ENCODE measurements at regions not wholly inside any gene's neighbourhood (a gene's known extent, or its start where the extent isn't known, plus 50 kb on each side); places are given as distances from the start of the nearest gene placed in this dataset.
A peak's percentile ranks its signal among the peaks of the same experiment; 100 is the strongest.
"Not testable (repeated sequence)": the region's sequence is repeated elsewhere in the genome, so short reads cannot be mapped to it uniquely, and the experiment has no call there.

GRCh38 chr2:47282621-47283272, 86.4 kb upstream of the EPCAM start:
- no peak overlapping the region for H3K4me3 Mint-ChIP-seq
- H3K27ac Mint-ChIP-seq (ENCODE audit: low read depth) = no peak overlapping the region
- ATAC-seq (replicated peaks; ENCODE audit: extremely low read depth, poor library complexity, severe bottlenecking) (no peak), DNase-seq (ENCODE audit: low spot score in 2 of 2) (no peak)
- H3K9me3 Mint-ChIP-seq = no peaks in the 10 kb centered on the region
- H3K27me3 Mint-ChIP-seq = peaks cover 8% of the 10 kb centered on the region
- no peaks in the 10 kb centered on the region for H3K4me1 Mint-ChIP-seq
- no peaks in the 10 kb centered on the region for H3K36me3 Mint-ChIP-seq (ENCODE audit: insufficient read depth)

- H3K27ac Mint-ChIP-seq (ENCODE audit: low read depth); H3K36me3 Mint-ChIP-seq (ENCODE audit: insufficient read depth); ATAC-seq (replicated peaks; ENCODE audit: extremely low read depth, poor library complexity, severe bottlenecking); H3K4me1 Mint-ChIP-seq; H3K4me3 Mint-ChIP-seq; H3K9me3 Mint-ChIP-seq; DNase-seq (ENCODE audit: low spot score in 2 of 2); H3K27me3 Mint-ChIP-seq: not testable (repeated sequence)
These were observed 89.6 kb upstream of the EPCAM start for GRCh38 chr2:47279525-47279924.

- DNase-seq (ENCODE audit: low spot score in 2 of 2) (no peak), ATAC-seq (replicated peaks; ENCODE audit: extremely low read depth, poor library complexity, severe bottlenecking) (no peak)
- no peaks in the 10 kb centered on the region for H3K9me3 Mint-ChIP-seq
- no peaks in the 10 kb centered on the region for H3K27me3 Mint-ChIP-seq
- H3K27ac Mint-ChIP-seq (ENCODE audit: low read depth) = no peak overlapping the region
- no peaks in the 10 kb centered on the region for H3K4me1 Mint-ChIP-seq
- H3K36me3 Mint-ChIP-seq (ENCODE audit: insufficient read depth) = no peaks in the 10 kb centered on the region
- H3K4me3 Mint-ChIP-seq = no peak overlapping the region
These were observed 91.1 kb upstream of the EPCAM start for GRCh38 chr2:47277987-47278386.

- Mint-ChIP-seq H3K27ac (ENCODE audit: low read depth) (no peak overlapping the region), H3K9me3 (no peaks in the 10 kb centered on the region), H3K27me3 (no peaks in the 10 kb centered on the region), H3K4me1 (peaks cover 4% of the 10 kb centered on the region), H3K4me3 (no peak overlapping the region), H3K36me3 (ENCODE audit: insufficient read depth) (no peaks in the 10 kb centered on the region)
- DNase-seq (ENCODE audit: low spot score in 2 of 2) = no peak
- ATAC-seq (replicated peaks; ENCODE audit: extremely low read depth, poor library complexity, severe bottlenecking) = no peak
These were observed 91.9 kb upstream of the EPCAM start for GRCh38 chr2:47277187-47277586.

GRCh38 chr2:47276061-47276460, 93.0 kb upstream of the EPCAM start:
- no peak overlapping the region for H3K27ac Mint-ChIP-seq (ENCODE audit: low read depth)
- H3K9me3 Mint-ChIP-seq = no peaks in the 10 kb centered on the region
- DNase-seq (ENCODE audit: low spot score in 2 of 2) (no peak), ATAC-seq (replicated peaks; ENCODE audit: extremely low read depth, poor library complexity, severe bottlenecking) (no peak)
- no peaks in the 10 kb centered on the region for H3K27me3 Mint-ChIP-seq
- H3K4me1 Mint-ChIP-seq = peaks cover 6% of the 10 kb centered on the region
- H3K4me3 Mint-ChIP-seq = no peak overlapping the region
- no peaks in the 10 kb centered on the region for H3K36me3 Mint-ChIP-seq (ENCODE audit: insufficient read depth)

- no peak for ATAC-seq (replicated peaks; ENCODE audit: extremely low read depth, poor library complexity, severe bottlenecking)
- no peaks in the 10 kb centered on the region for H3K36me3 Mint-ChIP-seq (ENCODE audit: insufficient read depth)
- H3K27ac Mint-ChIP-seq (ENCODE audit: low read depth) = no peak overlapping the region
- no peaks in the 10 kb centered on the region for H3K9me3 Mint-ChIP-seq
- peaks cover 6% of the 10 kb centered on the region for H3K4me1 Mint-ChIP-seq
- no peaks in the 10 kb centered on the region for H3K27me3 Mint-ChIP-seq
- no peak overlapping the region for H3K4me3 Mint-ChIP-seq
- no peak for DNase-seq (ENCODE audit: low spot score in 2 of 2)
These were observed 94.9 kb upstream of the EPCAM start for GRCh38 chr2:47274054-47274782.

- no peaks in the 10 kb centered on the region for H3K27me3 Mint-ChIP-seq
These were observed 96.0 kb upstream of the EPCAM start for GRCh38 chr2:47272905-47273758.

GRCh38 chr2:47272031-47272864, 95.9 kb upstream of the CALM2 start:
- H3K4me1 Mint-ChIP-seq = peaks cover 6% of the 10 kb centered on the region
- no peaks in the 10 kb centered on the region for H3K36me3 Mint-ChIP-seq (ENCODE audit: insufficient read depth)
- H3K27ac Mint-ChIP-seq (ENCODE audit: low read depth) = no peak overlapping the region
- no peaks in the 10 kb centered on the region for H3K27me3 Mint-ChIP-seq
- H3K9me3 Mint-ChIP-seq = no peaks in the 10 kb centered on the region
- ATAC-seq (replicated peaks; ENCODE audit: extremely low read depth, poor library complexity, severe bottlenecking) (peak; percentile 73), DNase-seq (ENCODE audit: low spot score in 2 of 2) (peak; percentile 35 to 47)
- H3K4me3 Mint-ChIP-seq = peak overlapping the region; percentile 66

More at GRCh38 chr2:47272905-47273758, 96.0 kb upstream of the EPCAM start:
- no peak for DNase-seq (ENCODE audit: low spot score in 2 of 2)
- Mint-ChIP-seq H3K36me3 (ENCODE audit: insufficient read depth) (no peaks in the 10 kb centered on the region), H3K4me3 (peak overlapping the region; percentile 66), H3K9me3 (no peaks in the 10 kb centered on the region), H3K4me1 (peaks cover 6% of the 10 kb centered on the region), H3K27ac (ENCODE audit: low read depth) (no peak overlapping the region)
- no peak for ATAC-seq (replicated peaks; ENCODE audit: extremely low read depth, poor library complexity, severe bottlenecking)

GRCh38 chr2:47271054-47272000, 95.0 kb upstream of the CALM2 start:
- Mint-ChIP-seq H3K9me3 (no peaks in the 10 kb centered on the region), H3K36me3 (ENCODE audit: insufficient read depth) (no peaks in the 10 kb centered on the region), H3K4me3 (no peak overlapping the region), H3K27ac (ENCODE audit: low read depth) (no peak overlapping the region), H3K27me3 (no peaks in the 10 kb centered on the region), H3K4me1 (peaks cover 6% of the 10 kb centered on the region)
- ATAC-seq (replicated peaks; ENCODE audit: extremely low read depth, poor library complexity, severe bottlenecking) (no peak), DNase-seq (ENCODE audit: low spot score in 2 of 2) (no peak)

- Mint-ChIP-seq H3K27me3 (no peaks in the 10 kb centered on the region), H3K27ac (ENCODE audit: low read depth) (no peak overlapping the region), H3K36me3 (ENCODE audit: insufficient read depth) (no peaks in the 10 kb centered on the region), H3K9me3 (no peaks in the 10 kb centered on the region), H3K4me1 (peaks cover 6% of the 10 kb centered on the region), H3K4me3 (no peak overlapping the region)
- no peak for ATAC-seq (replicated peaks; ENCODE audit: extremely low read depth, poor library complexity, severe bottlenecking)
- DNase-seq (ENCODE audit: low spot score in 2 of 2) = no peak
These were observed 94.1 kb upstream of the CALM2 start for GRCh38 chr2:47270421-47270820.

GRCh38 chr2:47269316-47270232, 93.3 kb upstream of the CALM2 start:
- no peak overlapping the region for H3K27ac Mint-ChIP-seq (ENCODE audit: low read depth)
- DNase-seq (ENCODE audit: low spot score in 2 of 2) = no peak
- H3K36me3 Mint-ChIP-seq (ENCODE audit: insufficient read depth) = no peaks in the 10 kb centered on the region

More at GRCh38 chr2:47269316-47270232, 93.3 kb upstream of the CALM2 start:
- no peaks in the 10 kb centered on the region for H3K9me3 Mint-ChIP-seq
- H3K4me1 Mint-ChIP-seq = peaks cover 6% of the 10 kb centered on the region
- H3K27me3 Mint-ChIP-seq = no peaks in the 10 kb centered on the region
- no peak overlapping the region for H3K4me3 Mint-ChIP-seq
- ATAC-seq (replicated peaks; ENCODE audit: extremely low read depth, poor library complexity, severe bottlenecking) = no peak
